ENCODE measurements at regions not wholly inside any gene's neighbourhood (a gene's known extent, or its start where the extent isn't known, plus 50 kb on each side); places are given as distances from the start of the nearest gene placed in this dataset.

DNA sequence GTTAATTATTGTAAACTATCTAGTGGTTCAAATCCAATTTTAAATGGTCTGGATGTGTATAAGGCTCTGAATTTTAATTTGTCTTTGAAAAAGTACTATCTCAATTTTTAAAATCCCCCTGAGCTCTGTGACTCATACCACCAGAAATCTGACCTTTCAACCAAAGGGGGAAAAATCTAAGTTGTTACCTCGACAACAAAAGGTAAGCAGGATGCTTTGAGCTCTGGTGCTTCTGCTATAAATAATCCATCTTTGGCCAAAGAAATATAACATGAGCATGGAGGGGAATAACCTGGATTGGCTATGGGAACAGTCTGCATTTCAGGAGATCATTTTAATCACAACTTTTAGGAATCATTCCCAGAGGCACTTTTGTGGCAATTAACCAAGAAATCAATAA is 76.3 kb upstream of the PCSK1 start:
- Histone ChIP-seq H4K8ac (replicated peaks; ENCODE audit: insufficient read length, low read depth, low read length) (no peak overlapping the region), H2AK5ac (ENCODE audit: insufficient read length, low read length) (no peak overlapping the region), H2BK5ac (ENCODE audit: insufficient read length, low read length) (no peak overlapping the region), H3K4me1 (ENCODE audit: insufficient read depth, low read length) (no peaks in the 10 kb centered on the region), H3K23me2 (ENCODE audit: insufficient read length, low read depth, low read length, poor library complexity, severe bottlenecking) (no peaks in the 10 kb centered on the region), H3K9me3 (ENCODE audit: control insufficient read depth, low read depth, low read length) (no peaks in the 10 kb centered on the region), H3K27me3 (ENCODE audit: insufficient read depth, low read length) (no peaks in the 10 kb centered on the region), H2BK20ac (ENCODE audit: low read depth, low read length, poor library complexity, severe bottlenecking) (no peak overlapping the region), H2BK12ac (ENCODE audit: insufficient read length, low read depth, low read length) (no peak overlapping the region), H2BK120ac (ENCODE audit: low read depth, low read length, poor library complexity, severe bottlenecking) (no peak overlapping the region), H3T11ph (ENCODE audit: low read length) (no peak overlapping the region), H3K18ac (ENCODE audit: insufficient read length, low read depth, low read length) (no peak overlapping the region), H3K14ac (ENCODE audit: insufficient read depth, low read length) (no peak overlapping the region), H2BK15ac (ENCODE audit: low read depth, low read length) (no peak overlapping the region), H3K79me2 (ENCODE audit: insufficient read depth, low read length) (no peaks in the 10 kb centered on the region), H4K20me1 (ENCODE audit: control insufficient read depth, insufficient read depth, insufficient read length) (no peaks in the 10 kb centered on the region), H3K23ac (ENCODE audit: insufficient read length, low read depth, low read length) (no peak overlapping the region), H3K4me2 (ENCODE audit: insufficient read depth, insufficient read length, low read length) (no peak overlapping the region), H3K9ac (ENCODE audit: extremely low read depth, insufficient read length, low read length) (no peak overlapping the region), H3K56ac (ENCODE audit: insufficient read length, low read depth, low read length) (no peak overlapping the region), H3K79me1 (ENCODE audit: insufficient read depth, low read depth, low read length, poor library complexity, severe bottlenecking) (no peaks in the 10 kb centered on the region), H2AFZ (ENCODE audit: low read length) (no peak overlapping the region), H3K4ac (ENCODE audit: low read depth, low read length) (no peak overlapping the region), H4K5ac (ENCODE audit: insufficient read length, low read depth, low read length) (no peak overlapping the region), H4K91ac (ENCODE audit: insufficient read length, low read depth, low read length) (no peak overlapping the region), H3K27ac (ENCODE audit: insufficient read length, low read depth, low read length) (no peak overlapping the region)
- Mint-ChIP-seq H3K4me1 (peaks cover 0 to 3% of the 10 kb centered on the region in 2 experiments; a peak in 1 of 4 replicates), H3K27ac (no peak overlapping the region), H3K9me3 (no peaks in the 10 kb centered on the region), H3K4me3 (no peak overlapping the region), H3K36me3 (ENCODE audit: insufficient read depth in 1 of 3, low read depth in 3 of 3) (no peaks in the 10 kb centered on the region), H3K27me3 (ENCODE audit: low read depth) (no peaks in the 10 kb centered on the region)
- DNase-seq: no peak
- no CpG with 5 or more reads among the region's 1 CpG for WGBS (ENCODE audit: extremely low coverage, insufficient read length, low lambda C conversion rate)
- TF ChIP-seq, protein P1, sequence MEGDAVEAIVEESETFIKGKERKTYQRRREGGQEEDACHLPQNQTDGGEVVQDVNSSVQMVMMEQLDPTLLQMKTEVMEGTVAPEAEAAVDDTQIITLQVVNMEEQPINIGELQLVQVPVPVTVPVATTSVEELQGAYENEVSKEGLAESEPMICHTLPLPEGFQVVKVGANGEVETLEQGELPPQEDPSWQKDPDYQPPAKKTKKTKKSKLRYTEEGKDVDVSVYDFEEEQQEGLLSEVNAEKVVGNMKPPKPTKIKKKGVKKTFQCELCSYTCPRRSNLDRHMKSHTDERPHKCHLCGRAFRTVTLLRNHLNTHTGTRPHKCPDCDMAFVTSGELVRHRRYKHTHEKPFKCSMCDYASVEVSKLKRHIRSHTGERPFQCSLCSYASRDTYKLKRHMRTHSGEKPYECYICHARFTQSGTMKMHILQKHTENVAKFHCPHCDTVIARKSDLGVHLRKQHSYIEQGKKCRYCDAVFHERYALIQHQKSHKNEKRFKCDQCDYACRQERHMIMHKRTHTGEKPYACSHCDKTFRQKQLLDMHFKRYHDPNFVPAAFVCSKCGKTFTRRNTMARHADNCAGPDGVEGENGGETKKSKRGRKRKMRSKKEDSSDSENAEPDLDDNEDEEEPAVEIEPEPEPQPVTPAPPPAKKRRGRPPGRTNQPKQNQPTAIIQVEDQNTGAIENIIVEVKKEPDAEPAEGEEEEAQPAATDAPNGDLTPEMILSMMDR (conservative IDR thresholded peaks at IDR 0.05): no peak

Measured in H9 (cell line).